ENCODE measurements at regions not wholly inside any gene's neighbourhood (a gene's known extent, or its start where the extent isn't known, plus 50 kb on each side); places are given as distances from the start of the nearest gene placed in this dataset.

DNA sequence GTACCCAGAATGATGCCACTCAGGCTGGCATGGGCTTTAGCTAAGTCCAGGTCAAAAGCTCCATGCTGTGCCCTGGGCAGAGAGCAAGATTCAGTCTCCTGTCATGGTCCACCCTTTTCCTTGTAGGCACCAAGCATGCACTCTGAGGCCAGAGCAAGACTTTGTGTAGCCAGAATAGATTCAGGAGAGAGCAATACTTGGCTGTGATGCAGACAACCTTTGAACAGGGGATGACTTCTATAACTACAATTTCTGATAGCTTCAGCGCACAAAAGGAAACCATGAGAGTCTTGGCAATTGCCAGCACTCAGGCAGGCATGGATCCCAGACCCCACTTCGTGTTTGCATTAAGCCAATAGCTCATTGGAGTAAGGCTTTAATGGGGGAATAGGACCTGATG is 510.6 kb downstream of the RAB28 start:
- H3K4me2 ChIP-seq (ENCODE audit: low read depth, low read length), result no peak overlapping the region
- no peak overlapping the region for H4K5ac ChIP-seq (ENCODE audit: low read depth, low read length)
- H3K79me1 ChIP-seq (ENCODE audit: low read depth in 1 of 2, low read length in 2 of 2), result no peaks in the 10 kb centered on the region
- no peak overlapping the region for H3K56ac ChIP-seq (ENCODE audit: extremely low read depth, insufficient read depth, low read length)
- H3K9me1 ChIP-seq (ENCODE audit: insufficient read depth, low read length), result no peaks in the 10 kb centered on the region
- no peak overlapping the region for H3K4ac ChIP-seq (ENCODE audit: low read depth, low read length)
- ChIA-PET CTCF (no interaction called here), POLR2A (ENCODE audit: unreplicated experiment) (no interaction called here)
- no peak overlapping the region for H3K4me3 ChIP-seq (ENCODE audit: insufficient read depth, low read depth, low read length)
- H4K20me1 ChIP-seq (ENCODE audit: insufficient read depth, low read length), result no peaks in the 10 kb centered on the region
- TF ChIP-seq CHD1 (IDR thresholded peaks at IDR 0.05; ENCODE audit: low read depth, low read length), result no peak
- no peak for TF ChIP-seq ELK1 (IDR thresholded peaks at IDR 0.05; ENCODE audit: borderline replicate concordance, low read depth, low read length)
- no peak for TF ChIP-seq CEBPB (IDR thresholded peaks at IDR 0.05; ENCODE audit: low read depth, low read length)
- TF ChIP-seq MAFK (IDR thresholded peaks at IDR 0.05; ENCODE audit: low read depth, low read length), result no peak
- no peak for TF ChIP-seq SMC3 (IDR thresholded peaks at IDR 0.05; ENCODE audit: low read depth, low read length)
- TF ChIP-seq MXI1 (IDR thresholded peaks at IDR 0.05; ENCODE audit: borderline replicate concordance, low read depth, low read length), result no peak
- no peak for TF ChIP-seq RAD21 (IDR thresholded peaks at IDR 0.05; ENCODE audit: low read length)
- no peak for TF ChIP-seq BHLHE40 (IDR thresholded peaks at IDR 0.05; ENCODE audit: low read depth, low read length)
- no peak for TF ChIP-seq RFX5 (IDR thresholded peaks at IDR 0.05; ENCODE audit: low read depth, low read length)
- TF ChIP-seq POLR2A (IDR thresholded peaks at IDR 0.05; ENCODE audit: low read depth, low read length), result no peak
- TF ChIP-seq, protein P1, sequence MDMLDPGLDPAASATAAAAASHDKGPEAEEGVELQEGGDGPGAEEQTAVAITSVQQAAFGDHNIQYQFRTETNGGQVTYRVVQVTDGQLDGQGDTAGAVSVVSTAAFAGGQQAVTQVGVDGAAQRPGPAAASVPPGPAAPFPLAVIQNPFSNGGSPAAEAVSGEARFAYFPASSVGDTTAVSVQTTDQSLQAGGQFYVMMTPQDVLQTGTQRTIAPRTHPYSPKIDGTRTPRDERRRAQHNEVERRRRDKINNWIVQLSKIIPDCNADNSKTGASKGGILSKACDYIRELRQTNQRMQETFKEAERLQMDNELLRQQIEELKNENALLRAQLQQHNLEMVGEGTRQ (IDR thresholded peaks at IDR 0.05; ENCODE audit: low read depth, low read length), result no peak
- H2AK9ac ChIP-seq (replicated peaks; ENCODE audit: low read depth, low read length, poor library complexity), result no peak overlapping the region
- no peak overlapping the region for H2BK15ac ChIP-seq (ENCODE audit: low read depth, low read length)
- H3K9me3 ChIP-seq (ENCODE audit: control insufficient read depth, insufficient read depth, low read length), result peaks cover 11% of the 10 kb centered on the region
- DNase-seq, result no peak
- no peak overlapping the region for H4K91ac ChIP-seq (ENCODE audit: insufficient read depth, low read depth, low read length)
- H2BK20ac ChIP-seq (ENCODE audit: low read depth, low read length), result no peak overlapping the region
- H3K4me1 ChIP-seq (ENCODE audit: control insufficient read depth, insufficient read depth, low read length), result no peaks in the 10 kb centered on the region
- H2BK120ac ChIP-seq (ENCODE audit: low read depth, low read length), result no peak overlapping the region
- in situ Hi-C loops (cut with MboI; ENCODE audit: low sequenced_read_pairs), result no loop called here
- no peak overlapping the region for H2AK5ac ChIP-seq (ENCODE audit: low read depth, low read length)
- H3K14ac ChIP-seq (replicated peaks; ENCODE audit: low read depth, low read length), result no peak overlapping the region
- intact Hi-C loops (cut with micrococcal nuclease), result no loop called here
- no peak overlapping the region for H2BK5ac ChIP-seq (ENCODE audit: low read depth, low read length, poor library complexity, severe bottlenecking)
- no peak overlapping the region for H3K18ac ChIP-seq (ENCODE audit: low read depth, low read length)
- H3K23ac ChIP-seq (ENCODE audit: low read depth, low read length), result no peak overlapping the region
- no peak for ATAC-seq (ENCODE audit: low read depth)
- H3K27ac ChIP-seq (ENCODE audit: insufficient read depth, low read length), result no peak overlapping the region
- no peak overlapping the region for H3K9ac ChIP-seq (ENCODE audit: low read depth, low read length)
- no peaks in the 10 kb centered on the region for H3K27me3 ChIP-seq (ENCODE audit: control insufficient read depth, insufficient read depth, low read length)
- WGBS, 2 experiments (ENCODE audit: extremely low coverage in 2 of 2, insufficient read length in 1 of 2), result no CpG with 5 or more reads among the region's 2 CpGs
- H4K8ac ChIP-seq (ENCODE audit: low read depth in 2 of 2, low read length in 2 of 2), result no peak overlapping the region
- no TSS peak for BruUV-seq (replicated peaks)
- H2AFZ ChIP-seq (replicated peaks; ENCODE audit: low read length, poor library complexity), result no peak overlapping the region
- dilution Hi-C loops (cut with HindIII; ENCODE audit: low sequenced_read_pairs, unreplicated experiment), result no loop called here
- H3K36me3 ChIP-seq (ENCODE audit: control insufficient read depth, insufficient read depth, low read length), result no peaks in the 10 kb centered on the region
